ENCODE measurements at regions not wholly inside any gene's neighbourhood (a gene's known extent, or its start where the extent isn't known, plus 50 kb on each side); places are given as distances from the start of the nearest gene placed in this dataset.

- no peak for DNase-seq (ENCODE audit: low read depth in 2 of 2)
Measured at GRCh38 chr11:15697437-15698236, 582.9 kb downstream of the INSC start.

DNA sequence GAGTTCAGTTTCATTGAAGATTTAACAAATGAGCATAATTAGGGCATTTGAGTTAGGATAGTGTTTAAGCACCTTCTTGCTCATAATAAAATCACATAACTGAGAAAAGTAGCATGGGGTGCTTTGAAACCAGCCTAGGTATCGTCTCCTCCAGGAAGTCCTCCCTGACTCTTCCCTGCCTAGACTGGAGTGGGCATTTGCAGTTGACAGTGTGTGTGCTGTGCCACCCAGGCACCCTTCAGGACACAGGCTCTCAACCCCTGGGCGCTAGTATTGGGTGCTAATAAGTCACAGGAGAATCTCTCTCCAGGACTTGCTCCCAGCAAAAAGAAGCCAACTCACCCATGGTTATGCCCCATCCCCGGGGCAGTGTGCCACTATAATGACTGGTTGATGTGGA lies 584.1 kb downstream of the INSC start:
- DNase-seq (ENCODE audit: low read depth in 2 of 2) = no peak

DNA sequence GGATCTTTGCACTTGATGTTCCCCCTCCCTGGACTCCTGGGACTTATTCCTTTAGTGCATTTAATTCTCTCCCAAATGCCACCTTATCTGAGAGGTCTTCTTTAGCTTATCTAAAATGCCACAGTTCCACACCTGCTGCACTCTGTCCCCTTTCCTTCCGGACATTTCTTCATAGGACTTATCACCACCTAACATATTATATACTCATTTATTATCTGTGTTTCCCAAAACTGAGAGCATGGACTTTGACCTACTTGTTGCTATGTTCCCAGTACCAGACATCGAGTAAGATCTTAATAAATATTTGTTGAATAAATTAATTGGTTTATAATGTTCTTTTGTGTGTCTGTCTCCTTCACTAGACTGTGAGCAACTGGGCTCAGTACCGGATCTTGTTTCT lies 585.3 kb downstream of the INSC start:
- no peak for DNase-seq (ENCODE audit: low read depth in 2 of 2)

- DNase-seq (ENCODE audit: low read depth in 2 of 2) = no peak
Measured at GRCh38 chr11:15700456-15700855, 585.7 kb downstream of the INSC start.

DNA sequence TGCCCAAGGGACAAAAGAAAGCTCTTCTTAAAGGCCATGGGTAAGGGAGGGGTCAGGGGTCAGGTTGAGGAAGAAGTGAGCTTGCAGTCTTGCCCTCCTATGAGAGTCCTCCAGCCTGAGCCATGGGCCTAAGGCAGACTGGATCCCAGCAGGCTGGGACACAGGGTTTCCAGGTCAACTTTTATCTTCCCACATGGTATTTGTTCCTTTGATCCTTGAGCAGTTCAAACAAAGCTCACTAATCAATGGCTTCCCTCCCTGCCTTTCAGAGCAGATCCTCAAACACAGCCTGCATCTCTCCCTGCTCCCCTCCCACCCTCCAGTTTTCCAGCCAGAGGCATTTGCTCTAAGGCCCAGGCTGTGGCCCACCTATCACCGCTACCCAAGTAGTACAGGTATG lies 589.3 kb downstream of the INSC start:
- no peak for DNase-seq (ENCODE audit: low read depth in 2 of 2)

DNA sequence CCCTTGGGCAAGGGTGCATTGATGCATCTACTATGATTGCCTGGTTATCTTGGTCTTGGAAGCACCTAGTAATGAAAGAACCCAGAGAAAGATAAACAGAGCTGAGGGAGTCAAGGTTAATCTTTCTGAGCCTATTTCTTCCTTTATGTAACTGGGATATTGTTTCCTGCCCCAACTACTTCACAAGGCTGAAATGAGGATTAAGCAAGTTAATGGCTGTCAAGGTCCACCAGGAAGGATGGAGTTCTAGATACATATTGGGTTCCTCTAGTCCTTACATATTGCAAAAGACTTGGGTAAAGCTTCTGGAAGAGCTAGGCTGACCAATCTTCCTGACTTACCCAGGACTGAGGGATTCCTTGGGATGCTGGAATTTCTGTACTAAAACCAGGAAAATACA lies 589.8 kb downstream of the INSC start:
- DNase-seq (ENCODE audit: low read depth in 2 of 2) = no peak

DNA sequence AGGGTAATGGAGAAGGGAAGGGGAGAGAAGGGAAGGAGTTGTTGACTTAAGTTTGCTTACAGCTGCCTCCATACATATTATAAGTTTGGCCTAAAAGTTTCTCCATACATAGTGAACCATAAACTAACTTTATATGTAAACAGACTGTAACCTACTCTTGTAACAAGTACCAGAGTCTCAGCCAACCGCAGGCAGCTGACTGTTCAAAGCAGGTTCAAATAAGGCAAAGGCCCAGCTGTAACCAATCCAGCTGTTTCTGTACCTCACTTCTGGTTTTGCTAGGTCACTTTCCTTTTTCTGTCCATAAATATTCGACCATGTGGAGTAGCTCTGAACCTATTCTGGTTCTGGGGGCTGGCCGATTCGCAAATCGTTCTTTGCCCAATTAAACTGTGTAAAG lies 591.2 kb downstream of the INSC start:
- no peak for DNase-seq (ENCODE audit: low read depth in 2 of 2)

- DNase-seq (ENCODE audit: low read depth in 2 of 2) = no peak
Measured at GRCh38 chr11:15707194-15707593, 592.5 kb downstream of the INSC start.

DNA sequence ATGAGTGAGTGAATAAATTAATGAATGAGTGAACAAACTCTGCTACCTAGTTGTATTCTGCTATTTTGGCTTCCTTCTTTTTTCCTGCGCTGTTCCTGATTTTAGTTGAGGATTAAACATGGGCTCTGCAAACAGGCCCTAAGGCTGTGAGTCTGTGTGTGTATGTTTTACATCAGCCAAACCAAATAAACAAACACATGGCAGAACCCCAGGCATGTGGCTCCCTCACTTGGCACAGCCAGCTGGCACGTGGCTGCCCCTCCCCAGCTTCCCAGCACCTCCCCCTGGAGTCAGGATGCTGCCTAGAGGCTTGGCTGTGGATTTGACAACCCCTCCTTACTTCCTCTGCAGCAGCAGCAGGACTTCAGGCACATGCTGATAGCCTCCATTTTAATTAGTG lies 593.2 kb downstream of the INSC start:
- DNase-seq (ENCODE audit: low read depth in 2 of 2) = no peak

DNA sequence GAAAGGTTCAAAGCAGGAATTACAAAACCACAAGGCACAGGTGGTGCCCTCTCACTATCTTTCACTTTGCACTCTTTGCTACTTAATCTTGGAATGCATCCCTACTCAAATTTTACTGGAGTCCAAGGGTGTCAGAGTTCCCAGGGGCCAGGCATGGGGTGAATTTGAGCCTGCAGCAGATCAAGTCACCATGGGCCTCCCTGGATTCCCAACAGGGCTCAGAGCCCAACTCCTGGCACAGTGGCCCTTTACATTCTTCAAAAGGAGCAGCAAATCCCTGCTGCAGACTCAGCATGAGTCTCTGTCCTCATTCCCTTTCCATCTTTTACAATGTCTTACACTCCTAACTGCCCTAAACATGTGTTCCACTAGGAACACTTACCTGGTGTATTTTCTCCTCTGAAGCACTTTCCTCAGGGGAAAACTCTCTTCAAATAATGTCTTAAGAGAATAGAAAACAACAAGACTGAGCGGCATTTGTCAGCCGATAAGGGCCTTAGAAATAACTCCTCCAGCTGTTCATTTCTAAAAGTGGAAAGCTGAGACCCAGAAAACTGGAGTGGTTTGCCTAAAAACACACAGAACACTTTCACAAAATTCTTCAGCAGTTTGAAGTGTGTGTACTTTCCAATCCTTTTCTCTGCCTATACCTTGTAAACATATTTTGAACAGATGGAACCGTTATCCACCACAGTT lies 596.0 kb downstream of the INSC start:
- no peak for DNase-seq (ENCODE audit: low read depth in 2 of 2)

DNA sequence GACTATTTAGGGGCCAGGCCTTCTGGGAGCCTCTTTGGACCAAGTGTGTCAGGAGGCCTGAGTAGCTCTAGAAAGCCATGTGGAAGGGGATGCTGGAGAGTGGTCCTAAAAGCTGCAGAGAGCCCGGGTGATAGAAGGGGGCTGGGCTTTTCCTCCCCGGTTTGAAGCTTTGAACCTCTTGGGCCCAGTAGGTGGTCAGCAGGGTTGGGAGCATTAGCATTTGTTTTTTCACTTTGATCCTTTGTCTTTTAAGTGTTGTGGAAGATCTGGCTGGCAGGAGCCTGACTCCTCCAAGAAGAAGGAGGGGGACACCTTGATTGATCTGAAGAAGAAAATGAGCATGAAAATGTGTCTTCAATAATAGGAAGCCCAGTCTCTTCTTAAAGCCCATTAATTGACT lies 596.6 kb downstream of the INSC start:
- no peak for DNase-seq (ENCODE audit: low read depth in 2 of 2)

DNA sequence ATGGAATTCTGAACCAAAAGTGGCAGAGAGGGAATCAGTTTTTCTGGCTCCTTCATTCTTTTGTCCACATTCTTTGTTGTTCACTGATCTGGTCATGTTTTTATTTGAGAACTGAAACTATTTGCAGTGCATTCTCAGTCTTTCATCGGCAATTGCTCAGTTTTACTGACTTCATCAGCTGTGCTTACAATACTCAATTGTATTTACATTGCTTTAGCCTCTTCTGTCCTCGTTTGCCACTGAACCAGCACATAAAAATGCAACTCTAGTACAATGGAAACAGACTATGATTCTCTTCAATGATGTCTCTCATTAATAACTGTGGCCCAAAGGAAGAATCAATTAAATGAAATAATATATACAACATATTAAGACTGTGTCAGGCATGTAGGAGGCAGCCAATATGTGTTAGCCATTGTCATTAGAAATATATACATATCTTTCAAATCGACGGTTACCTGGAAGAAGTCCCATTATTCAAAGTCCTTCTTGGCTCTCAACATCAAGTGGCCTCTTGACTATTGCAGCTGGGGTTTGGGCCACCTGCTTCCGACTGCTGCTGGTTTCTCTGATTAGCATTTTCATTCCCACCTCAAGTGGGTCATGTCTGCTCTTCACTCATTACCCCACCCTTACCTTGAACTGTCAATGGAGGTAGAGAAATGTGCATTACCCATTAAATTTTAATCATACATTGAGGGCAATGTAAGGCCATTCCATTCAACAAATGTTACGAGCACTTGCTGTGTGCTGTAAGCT lies 600.1 kb downstream of the INSC start:
- no peak for DNase-seq (ENCODE audit: low read depth in 2 of 2)

GRCh38 chr11:15716550-15716949 lies 601.8 kb downstream of the INSC start:
- no peak for DNase-seq (ENCODE audit: low read depth in 2 of 2)

DNA sequence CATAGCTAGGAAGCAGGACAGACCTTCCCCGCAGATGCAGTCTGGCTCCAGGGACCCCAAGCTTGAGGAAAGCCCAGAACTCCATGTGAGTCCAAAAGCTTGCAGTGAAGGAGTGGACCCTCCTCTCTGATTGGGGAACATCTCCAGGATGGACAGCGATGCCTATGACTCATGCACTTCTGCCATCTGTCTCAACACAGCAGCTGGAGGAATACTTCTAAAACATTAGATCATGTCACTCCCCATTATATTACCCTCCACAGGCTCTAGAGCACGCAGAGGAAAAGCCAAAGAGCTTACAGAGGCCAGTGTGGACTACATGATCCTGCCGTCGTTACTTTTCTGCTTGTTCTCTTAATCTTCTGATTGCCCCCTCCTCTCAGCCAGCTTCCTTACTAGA lies 605.7 kb downstream of the INSC start:
- DNase-seq (ENCODE audit: low read depth in 2 of 2) = no peak

GRCh38 chr11:15723966-15724365 lies 609.2 kb downstream of the INSC start:
- DNase-seq (ENCODE audit: low read depth in 2 of 2) = no peak

- no peak for DNase-seq (ENCODE audit: low read depth in 2 of 2)
Measured at GRCh38 chr11:15724601-15725000, 609.9 kb downstream of the INSC start.

DNA sequence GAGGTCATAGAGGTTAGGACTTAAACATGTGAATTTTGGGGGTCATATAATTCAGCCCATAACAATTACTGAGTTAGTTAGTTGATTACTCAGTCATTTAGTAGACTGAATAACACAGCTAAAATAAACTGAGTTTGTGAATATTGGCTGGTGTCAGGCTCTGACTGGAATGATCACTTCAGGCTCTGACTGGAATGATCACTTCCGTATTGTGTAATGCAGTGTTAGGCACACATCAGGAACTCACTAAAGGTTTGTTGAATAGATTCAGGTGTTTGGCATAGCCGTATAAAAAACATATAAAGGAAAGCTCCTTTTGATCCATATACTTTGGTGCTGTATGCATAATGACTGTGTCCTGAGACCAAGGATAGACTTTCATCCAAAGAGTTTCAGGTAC lies 610.5 kb downstream of the INSC start:
- no peak for DNase-seq (ENCODE audit: low read depth in 2 of 2)

- no peak for DNase-seq (ENCODE audit: low read depth in 2 of 2)
Measured at GRCh38 chr11:15726221-15726746, 611.6 kb downstream of the INSC start.

- DNase-seq (ENCODE audit: low read depth in 2 of 2) = no peak
Measured at GRCh38 chr11:15726893-15727519, 612.3 kb downstream of the INSC start.

- DNase-seq (ENCODE audit: low read depth in 2 of 2) = no peak
Measured at GRCh38 chr11:15727520-15727914, 612.8 kb downstream of the INSC start.

DNA sequence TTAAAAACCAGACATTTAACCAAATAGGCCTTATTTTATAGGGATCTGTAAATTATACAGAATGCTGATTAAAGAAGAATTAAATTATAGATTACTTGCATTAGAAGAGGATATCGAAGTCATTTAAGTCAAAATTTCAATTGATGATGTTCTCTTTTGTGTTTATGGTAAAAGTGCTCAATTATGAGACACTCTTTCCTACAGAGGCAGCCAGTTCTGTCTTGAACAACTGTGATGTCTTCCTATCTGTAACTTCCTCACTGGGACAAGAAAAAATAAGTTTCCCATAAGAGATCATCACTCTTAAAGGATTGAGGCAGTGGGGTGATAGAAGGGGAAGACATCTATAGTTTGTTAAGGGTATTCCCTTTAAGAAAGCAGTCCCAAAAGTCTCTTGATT lies 613.5 kb downstream of the INSC start:
- no peak for DNase-seq (ENCODE audit: low read depth in 2 of 2)
